NCI-H2171 (cell line): ENCODE measurements at regions not wholly inside any gene's neighbourhood (a gene's known extent, or its start where the extent isn't known, plus 50 kb on each side); places are given as distances from the start of the nearest gene placed in this dataset.
"Not testable (repeated sequence)": the region's sequence is repeated elsewhere in the genome, so short reads cannot be mapped to it uniquely, and the experiment has no call there.

ENCODE experiments used
- DNase-seq: peaks from one replicate; lab custom pipeline; 2025; lab: John Stamatoyannopoulos, UW

DNA sequence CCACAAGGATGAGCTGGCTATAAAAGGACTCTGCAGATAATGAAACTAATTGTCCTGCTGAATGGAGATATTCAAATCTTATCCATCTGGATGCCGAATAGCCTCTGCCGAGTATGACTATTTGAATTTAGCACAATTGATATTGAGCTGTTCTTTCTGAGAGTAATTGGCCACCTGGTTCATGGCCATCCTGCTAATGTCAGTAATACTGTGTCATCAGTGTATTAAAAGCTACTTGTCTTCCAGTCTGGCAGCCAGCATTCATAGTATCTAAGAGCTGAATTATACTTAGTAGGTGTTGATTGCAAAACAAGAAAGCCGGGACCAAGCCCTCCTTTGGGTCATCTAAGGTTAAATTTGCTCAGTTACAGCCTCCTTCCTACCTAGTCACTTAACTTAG lies 310.7 kb upstream of the NCAM1 start:
- no peak for DNase-seq

DNA sequence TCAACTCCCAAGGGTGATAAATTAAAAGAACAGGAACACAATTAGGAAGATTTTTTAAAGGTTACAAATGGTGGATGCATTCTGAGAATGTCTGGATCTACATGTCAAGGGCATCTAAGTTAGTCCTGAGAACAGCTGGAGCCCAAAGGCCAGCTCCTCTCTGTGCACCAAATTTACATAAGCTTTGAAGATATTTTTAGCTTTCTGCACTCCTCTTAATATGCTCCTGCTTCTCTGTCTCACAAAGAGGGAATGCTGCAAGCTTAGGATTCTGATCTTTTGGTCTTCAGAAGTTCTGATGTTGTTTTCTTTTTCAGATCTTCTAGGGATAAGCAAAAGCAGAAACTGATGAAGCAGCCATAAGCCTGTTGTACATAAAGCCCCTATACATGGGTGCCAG lies 309.8 kb upstream of the NCAM1 start:
- no peak for DNase-seq

DNA sequence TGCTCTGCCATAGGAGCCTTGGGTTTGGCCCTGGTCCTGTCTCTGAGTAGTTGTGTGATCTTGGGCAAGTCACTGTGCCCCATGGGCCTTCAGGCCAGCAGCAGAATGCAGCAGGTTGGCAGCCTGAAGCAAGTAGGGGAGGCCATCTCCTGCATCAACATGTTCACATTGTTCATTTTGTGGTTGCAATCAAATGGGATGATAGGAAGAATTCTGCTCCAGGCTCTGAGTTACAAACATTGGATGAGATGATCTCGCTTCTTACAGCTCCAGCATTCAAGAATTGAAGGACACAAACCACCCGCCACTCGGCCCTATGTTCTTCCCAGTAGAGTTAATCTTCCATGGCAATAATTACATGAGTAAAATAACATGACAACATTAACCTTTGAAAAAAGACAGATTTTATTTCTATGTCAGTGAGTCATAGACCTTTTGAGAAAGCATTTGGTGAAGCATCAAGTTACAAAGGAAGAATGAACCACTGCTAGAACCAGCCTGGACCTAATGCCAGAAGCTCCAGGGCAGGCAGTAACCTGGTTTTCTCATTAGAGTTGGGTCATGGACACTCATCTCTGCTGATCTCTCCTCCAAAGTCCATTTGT lies 308.3 kb upstream of the NCAM1 start:
- no peak for DNase-seq

DNA sequence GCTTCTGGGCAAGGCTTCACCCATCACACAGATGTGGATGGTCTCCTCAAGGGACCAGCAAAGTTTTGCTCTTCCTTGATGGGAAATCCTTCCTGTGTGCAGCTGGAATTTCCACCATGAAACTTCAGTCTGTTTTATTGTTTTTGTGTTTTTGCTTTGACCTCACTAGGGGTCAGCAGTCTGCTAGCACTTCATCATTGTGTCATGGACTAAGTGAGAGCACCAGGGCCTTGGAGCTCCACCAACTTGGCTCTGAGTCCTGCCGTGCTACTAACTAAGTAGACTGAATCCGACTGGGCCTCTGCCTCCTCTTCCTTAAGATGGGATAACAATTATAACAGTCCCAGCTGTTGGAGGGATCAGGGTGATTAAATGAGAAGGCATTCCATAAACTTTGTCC lies 305.8 kb upstream of the NCAM1 start:
- no peak for DNase-seq

DNA sequence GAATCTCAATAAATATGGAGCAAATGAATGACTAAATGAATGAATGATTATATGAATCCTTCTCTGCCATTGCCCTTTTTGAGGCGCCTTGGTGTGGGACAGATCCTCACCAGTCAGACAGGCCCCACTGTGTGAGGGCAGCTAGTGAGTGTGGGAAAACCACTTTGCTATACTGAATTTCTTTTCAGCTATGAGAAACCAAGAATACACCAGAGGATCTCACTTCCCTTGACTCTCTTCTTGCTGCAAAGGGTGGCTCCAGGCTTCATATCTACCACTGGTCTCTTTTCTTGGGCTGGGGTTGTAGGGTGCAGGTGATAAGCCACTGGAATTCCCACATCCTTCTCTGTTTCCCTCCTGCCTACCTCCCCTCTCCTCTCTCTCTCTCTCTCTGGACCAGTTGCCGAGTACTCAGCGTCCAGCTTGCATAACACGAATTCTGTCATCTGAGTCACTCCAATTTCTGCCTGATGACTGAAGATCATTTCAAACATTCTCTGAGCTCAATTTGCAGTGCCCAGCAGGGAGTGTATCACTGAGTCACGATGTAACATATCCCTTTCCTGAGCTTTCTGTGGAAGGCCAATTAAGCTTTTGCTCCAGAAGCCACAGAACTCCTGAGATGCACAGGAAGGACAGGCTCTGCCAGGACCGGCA lies 304.3 kb upstream of the NCAM1 start:
- no peak for DNase-seq

DNA sequence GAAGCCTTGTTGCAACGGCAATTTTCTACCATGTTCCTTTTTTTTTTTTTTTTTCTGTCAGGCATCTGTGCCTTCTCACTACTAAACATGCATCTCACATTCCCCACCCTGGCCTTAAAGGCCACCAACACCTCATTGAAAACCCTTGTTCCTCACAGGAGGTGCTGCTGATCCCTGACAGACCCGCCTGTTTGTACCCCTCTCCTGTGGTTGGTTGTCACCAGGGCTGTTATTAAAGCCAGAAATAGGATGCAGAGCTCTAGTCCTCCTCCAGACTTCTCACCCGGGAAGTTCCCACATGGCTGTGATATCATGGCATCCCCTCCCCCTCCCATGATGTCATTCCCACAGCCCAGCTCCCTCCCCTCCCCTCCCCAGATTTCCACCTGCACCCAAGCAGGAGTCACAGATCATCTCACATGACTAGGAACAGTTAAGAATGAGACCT lies 302.8 kb upstream of the NCAM1 start:
- DNase-seq: no peak

DNA sequence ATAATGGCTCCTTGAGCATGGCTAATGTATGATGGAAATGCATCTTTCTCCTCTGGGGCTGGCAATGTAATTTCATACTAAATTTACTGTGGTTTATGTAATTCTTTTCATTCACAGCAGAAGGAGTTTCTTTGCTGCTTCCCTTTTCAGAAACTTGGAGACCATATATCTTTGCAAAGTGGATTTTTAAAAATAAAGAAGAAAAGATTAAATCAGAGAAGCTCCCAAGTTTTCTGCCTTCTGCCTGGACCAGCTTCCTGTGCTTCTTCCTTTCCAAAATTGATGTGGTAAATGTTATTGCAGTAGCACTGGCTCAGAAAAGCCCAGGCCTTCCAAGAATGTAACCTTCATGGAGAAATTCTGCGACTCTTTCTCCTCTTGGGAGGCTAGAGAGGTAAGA lies 300.1 kb upstream of the NCAM1 start:
- no peak for DNase-seq

DNA sequence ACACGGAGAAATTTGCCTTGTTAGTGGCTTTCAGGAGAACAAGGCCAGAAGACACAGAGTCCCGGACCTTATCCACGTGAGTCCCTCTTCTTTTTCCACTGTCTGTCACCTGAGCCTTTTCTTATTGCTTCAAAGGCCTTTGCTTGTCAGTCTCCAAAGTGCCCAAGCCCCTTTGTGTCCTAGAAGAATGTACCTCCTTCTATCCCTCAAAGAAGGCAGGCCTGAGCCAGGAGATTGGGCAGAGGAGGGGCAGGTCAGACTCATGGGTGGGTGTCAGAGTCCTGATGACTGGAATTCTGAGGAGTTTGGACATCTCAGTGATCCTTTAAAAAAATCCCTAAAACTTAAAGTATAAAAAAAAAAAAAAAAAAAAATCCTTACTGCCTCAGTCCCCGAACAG lies 299.6 kb upstream of the NCAM1 start:
- DNase-seq: no peak

DNA sequence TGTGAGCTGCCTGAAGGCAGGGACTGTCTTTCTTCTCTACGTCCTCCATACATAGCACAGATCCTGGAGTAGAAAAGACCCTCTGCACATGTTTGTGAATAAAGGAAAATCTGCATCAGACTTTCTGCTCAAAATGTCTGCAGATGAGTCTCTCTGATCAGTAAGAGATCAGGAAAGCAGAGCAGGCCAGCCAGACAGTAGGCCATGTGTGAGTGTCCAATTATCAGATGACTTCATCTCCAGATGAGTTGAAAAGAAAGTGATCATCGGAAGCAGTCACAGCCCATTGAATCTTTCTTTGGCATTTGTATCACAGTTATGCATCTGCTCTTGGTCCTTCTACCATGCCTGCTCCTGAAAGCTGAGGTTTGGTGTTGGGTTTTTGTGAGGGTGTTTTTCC lies 298.7 kb upstream of the NCAM1 start:
- DNase-seq: no peak

DNA sequence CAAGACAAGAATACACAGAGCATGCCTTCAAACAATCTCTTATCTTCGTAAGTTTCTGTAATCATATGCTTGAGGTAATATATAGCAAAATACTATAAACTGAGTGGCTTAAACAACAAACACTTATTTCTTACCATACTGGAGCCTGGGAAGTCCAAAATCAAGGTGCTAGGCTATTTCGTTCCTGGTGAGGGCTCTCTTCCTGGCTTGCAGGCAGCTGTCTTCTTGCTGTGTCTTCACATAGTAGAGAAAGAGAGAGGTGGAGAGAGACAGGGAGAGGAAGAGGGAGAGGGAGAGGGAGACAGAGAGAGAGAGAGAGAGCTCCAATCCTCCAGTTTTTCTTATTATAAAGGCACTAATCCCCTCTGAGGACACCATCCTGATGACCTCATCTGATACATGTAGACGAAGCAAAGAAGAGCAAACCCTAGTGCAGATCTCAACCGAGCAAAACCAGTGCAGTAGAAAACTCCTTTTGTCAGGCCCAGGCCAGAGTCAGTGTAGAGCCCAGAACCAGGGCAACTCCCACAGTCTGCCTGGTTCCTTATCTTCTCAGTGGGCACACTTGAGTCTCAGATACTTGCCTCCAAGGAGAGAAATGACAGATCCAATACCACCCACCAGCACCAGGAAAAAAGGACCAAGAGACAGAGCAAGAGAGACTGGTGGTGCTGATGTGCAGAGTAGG lies 297.1 kb upstream of the NCAM1 start:
- DNase-seq: no peak

DNA sequence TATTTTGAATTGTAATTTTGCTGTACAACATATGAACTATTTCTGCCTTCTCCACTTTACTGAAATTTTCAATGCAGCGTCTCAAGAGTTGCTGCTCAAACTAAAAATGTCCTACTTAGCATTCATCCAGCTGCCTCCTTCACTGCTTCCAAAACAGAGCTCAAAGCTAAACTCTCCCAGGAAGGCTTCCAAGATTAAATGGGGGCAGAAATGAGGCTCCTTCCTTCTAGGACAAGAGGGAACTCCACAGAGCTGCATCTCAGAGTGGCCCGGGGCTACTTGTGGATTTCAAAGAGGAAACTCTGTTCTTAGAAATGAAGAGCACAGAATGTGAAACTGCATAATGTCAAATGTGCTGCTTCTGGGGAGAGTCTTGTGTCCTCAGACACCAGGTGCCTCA lies 295.9 kb upstream of the NCAM1 start:
- no peak for DNase-seq

DNA sequence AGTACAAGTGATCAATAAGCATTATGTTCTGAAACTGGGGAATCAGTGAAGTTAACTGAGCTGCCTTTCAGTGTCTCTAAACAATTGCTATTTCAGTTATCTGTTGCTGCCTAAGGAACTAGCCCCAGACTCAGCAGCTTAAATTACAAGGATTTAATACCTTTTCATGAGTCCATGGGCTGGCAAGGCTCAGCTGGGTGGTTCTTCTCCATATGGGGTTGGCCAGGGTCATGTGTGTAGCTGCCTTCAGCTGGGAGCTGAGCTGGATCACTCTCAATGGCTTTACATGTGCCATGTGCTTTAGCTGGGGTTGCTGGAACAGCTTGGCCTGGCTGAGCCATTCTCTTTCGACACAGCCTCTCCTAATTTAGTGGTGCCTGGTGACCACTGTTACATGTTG lies 295.0 kb upstream of the NCAM1 start:
- DNase-seq: no peak

DNA sequence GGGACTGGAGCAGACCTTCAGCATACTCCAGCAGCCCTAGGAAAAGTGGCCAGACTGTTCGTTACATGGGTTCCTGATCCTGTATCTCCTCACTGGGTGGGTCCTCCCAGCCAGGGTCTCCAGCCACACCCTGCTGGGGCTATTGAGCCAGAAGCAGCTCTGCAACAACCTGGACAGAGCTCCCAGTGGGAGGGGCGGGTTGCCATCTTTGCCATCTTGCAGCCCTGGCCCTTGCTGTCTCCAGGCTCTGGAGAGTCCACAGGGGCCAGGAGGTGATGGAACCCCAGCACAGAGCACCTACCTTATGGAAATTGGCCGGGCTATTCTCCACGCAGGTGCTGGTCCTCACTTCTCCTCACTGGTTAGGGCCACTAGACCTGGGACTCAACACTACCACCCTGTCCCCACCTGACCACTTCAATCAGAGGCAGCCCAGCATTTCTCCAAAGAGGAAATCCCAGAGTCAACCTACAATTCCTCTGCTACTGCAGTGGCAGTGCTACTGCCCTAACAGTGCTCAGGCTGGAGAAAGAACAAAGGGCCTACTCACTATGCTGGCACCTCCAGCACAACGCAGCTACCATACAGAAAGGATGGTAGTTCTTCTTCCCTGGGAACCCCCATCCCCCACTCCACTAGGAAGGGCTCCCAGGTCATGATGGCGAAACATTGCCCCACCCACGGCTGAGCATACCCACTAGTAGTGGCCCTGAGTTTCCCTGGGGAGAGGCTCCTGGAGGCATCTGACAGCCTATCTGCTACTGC lies 290.2 kb upstream of the NCAM1 start:
- no peak for DNase-seq

DNA sequence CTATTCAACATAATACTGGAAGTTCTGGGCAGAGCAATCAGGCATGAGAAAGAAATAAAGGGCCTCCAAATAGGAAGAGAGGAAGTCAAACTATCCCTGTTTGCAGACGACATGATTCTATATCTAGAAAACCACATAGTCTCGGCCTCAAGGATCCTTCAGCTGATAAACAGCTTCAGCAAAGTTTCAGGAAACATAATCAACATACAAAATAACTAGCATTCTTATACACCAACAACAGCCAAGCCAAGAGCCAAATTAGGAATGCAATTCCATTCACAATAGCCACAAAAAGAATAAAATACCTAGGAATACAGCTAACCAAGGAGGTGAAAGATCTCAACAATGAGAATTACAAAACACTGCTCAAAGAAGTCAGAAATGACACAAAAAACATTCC lies 287.8 kb upstream of the NCAM1 start:
- DNase-seq: not testable (repeated sequence)

DNA sequence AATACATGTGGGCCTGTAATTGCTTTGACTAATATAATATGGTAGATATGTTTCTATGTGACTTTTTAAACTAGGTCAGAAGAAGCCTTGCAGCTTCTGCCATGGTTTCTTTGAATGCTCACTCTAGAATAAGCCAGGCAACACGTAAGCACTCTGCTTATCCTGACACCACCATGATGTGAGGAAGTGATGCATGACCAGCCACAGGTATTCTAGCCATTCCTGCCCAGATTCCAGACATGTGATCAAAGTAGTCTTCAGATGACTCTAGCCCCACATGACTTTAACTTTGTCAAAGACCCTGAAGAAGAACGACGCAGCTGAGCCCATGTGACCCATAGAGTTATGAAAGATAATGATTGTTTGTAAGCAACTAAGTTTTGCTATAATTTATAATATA lies 276.1 kb upstream of the NCAM1 start:
- no peak for DNase-seq

DNA sequence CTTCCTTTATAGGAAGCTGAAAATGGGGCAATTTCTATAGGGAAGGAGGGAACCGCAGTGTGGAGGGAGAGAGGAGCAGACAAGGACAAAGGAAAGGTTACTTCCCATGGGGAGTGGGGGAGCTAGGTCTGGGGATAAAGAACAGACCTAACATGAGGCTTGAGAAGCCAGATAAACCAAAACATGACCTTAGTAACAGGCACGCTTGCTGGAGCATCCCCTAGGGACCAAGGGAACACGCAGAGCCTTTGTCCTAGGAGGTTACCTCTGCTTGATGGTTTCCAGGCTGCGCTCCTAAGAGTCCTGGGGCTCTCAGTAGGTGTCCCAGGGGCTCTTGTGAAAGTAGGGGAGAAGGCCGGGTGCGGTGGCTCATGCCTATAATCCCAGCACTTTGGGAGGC lies 271.4 kb upstream of the NCAM1 start:
- DNase-seq: no peak

DNA sequence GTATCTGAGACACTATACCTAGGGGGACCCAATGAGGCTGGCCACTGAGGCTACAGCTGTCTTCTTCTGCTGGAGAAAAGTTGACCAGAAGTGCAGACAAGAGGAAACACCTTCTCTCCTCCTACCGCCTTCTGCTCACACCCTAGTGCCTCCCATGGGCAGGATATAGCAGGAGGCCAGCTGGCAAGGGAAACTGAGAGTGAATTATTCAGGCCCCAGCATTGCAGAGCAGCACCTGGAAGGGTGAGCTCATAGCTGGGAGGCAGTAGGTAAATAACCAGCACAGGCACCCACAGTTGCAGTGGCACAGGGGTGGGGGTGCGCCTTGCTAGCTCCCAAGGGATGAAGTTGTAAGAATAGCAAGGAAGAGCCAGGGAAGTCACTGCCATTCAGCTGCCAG lies 267.4 kb upstream of the NCAM1 start:
- DNase-seq: no peak

DNA sequence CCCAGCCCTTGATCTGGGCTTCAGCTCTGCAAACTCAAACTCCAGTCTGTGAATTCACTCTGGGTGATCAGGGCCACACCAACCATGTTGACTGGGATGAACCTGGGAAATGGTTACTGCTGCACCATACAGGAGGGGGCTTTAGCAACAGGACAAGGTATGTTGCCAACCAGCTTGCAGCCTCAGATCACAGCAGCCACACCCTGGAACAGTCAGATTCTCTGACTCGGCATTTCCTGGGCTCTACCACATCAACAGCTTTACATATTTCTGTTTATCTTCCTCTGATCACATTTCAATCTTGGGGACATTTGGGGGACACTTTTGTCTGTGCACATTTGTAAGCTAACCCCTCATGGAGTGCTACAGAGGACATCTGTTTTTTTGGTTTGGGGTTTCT lies 267.0 kb upstream of the NCAM1 start:
- no peak for DNase-seq

DNA sequence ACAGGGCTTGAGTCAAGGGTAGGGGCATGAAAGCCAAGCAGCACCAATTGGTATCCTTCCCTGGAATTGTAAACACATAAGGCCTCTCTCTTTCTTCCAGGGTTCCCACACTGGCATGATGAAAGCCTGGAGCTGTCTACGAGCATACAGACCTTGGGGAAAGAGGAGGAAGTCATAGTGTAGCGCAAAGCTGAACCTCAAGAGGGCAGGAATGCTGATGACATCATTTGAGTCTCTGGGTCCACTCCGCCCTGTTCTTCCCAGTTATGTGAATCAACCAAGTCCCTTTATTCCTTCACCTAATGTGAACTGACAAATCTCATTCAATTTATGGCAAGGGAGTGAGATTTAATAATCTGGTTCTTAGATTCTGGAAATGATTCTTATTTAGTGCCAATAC lies 266.4 kb upstream of the NCAM1 start:
- DNase-seq: no peak

DNA sequence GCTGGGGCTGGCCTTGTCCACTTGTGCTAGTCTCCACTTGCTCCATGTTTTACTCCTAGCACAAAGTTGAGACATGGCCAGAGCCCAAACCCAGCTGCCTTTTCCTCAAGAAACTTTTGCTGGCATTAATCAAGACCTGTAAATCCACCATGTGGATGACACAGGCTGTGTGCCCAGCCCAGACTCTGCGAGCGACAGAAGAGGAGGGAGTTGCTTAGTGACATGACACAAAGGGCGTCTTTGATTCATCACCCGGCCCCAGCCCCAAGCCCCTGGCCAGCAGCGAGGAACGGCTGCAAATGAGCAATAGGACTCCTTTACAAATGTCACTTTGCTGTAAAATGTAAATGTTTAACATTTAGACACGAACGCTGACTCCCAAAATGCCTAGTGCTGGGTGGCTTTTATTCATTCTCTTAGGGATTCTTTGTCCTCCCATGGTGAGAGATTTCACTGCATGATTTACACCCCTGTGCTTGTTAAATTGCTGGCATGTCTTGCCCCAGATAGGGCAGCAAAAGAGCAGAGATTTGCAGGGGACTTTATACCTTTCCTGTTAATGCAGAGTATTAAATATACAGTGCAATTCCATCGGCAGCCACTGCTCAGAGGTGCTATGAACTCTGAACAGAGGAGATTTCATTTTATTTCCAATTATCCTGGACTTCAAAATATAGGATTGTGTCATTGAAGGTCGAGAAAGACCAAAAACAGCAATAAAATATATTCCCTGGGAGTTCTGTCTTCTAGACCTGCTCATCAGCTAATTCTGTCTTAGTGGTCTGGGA lies 263.6 kb upstream of the NCAM1 start:
- DNase-seq: no peak

DNA sequence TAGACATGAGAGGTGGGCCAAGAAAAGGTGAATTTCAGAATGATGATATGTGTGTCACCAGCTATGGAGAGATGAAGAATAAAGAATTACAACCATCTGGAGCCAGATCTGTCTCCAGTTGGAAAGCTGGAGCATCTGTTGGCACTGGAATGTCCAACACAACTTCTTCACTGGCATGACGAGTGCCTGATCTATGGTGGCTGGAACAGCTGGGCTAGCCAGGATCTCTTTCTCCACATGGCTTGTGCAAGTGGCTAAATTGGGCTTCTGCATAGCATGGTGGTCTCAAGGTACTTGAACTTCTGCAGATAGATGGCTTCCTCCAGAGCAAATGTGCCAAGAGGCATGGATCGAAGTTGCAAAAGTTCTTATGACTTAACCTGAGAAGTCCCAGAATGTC lies 256.1 kb upstream of the NCAM1 start:
- DNase-seq: no peak

DNA sequence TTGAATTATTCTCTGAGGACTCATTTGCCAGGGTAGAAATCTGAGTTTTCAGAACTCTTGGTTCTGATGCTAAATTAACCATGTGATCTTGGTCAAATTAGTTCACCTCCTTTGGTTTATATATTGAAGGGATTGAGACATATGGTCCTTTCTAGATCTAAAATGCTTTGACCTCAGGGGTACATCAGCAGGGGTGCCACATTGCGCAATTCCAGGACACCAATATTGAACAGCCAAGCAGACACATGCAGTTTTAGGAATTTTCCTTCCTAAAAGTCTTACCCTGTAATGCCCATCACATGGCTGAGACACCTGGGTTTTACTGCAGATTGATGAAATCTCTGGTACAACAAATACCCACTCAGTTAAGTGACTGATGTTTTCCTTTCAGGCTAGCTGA lies 254.4 kb upstream of the NCAM1 start:
- no peak for DNase-seq
